SH-SY5Y (cell line): ENCODE measurements at regions not wholly inside any gene's neighbourhood (a gene's known extent, or its start where the extent isn't known, plus 50 kb on each side); places are given as distances from the start of the nearest gene placed in this dataset.

Source experiments
- GATA2 ChIP-seq: IDR thresholded peaks from 2 replicates; pipeline ENCODE4 v1.6.1; 2011; ENCODE audit warnings: mild to moderate bottlenecking, low read depth, low read length
- GATA3 ChIP-seq: IDR thresholded peaks from 2 replicates; pipeline ENCODE4 v1.6.1; 2011; ENCODE audit warnings: low read depth, mild to moderate bottlenecking, low read length, moderate library complexity

DNA sequence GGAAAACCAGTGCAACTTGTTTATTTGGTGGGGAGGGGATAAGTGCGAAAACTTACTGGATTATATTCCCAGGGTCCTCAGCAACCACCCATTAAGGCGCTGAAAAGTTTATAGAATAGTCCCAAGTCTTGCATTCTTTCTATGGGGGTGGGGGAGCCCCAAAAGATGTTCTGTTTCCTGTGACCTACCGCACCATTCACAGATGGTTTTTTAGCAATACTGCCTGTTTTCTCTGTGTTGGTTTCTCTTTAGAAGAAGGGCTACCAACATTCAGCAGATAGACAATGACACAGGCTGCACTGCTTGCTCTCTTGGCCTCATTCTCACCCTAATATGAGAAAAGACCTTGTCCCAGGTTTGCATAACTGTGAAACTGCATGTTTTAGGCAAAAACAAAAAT is 86.5 kb downstream of the FAM76B start:
- TF ChIP-seq GATA2 (no peak), GATA3 (no peak)
